C4-2B (cell line): ENCODE measurements at regions not wholly inside any gene's neighbourhood (a gene's known extent, or its start where the extent isn't known, plus 50 kb on each side); places are given as distances from the start of the nearest gene placed in this dataset.

Experiments used
- H3K27ac ChIP-seq: fragments of 450-650 bp; 2 replicates; pipeline ENCODE4 v1.5.1; 2017
- ZFX ChIP-seq: fragments of 450-650 bp; IDR thresholded peaks from 2 replicates; pipeline ENCODE4 v1.6.1; 2017
- TF ChIP-seq, protein P1 (sequence below): fragments of 450-650 bp; conservative IDR thresholded peaks from 2 replicates; pipeline ENCODE4 v1.5.1; 2017; ENCODE audit warnings: mild to moderate bottlenecking

- TF ChIP-seq, protein P1, sequence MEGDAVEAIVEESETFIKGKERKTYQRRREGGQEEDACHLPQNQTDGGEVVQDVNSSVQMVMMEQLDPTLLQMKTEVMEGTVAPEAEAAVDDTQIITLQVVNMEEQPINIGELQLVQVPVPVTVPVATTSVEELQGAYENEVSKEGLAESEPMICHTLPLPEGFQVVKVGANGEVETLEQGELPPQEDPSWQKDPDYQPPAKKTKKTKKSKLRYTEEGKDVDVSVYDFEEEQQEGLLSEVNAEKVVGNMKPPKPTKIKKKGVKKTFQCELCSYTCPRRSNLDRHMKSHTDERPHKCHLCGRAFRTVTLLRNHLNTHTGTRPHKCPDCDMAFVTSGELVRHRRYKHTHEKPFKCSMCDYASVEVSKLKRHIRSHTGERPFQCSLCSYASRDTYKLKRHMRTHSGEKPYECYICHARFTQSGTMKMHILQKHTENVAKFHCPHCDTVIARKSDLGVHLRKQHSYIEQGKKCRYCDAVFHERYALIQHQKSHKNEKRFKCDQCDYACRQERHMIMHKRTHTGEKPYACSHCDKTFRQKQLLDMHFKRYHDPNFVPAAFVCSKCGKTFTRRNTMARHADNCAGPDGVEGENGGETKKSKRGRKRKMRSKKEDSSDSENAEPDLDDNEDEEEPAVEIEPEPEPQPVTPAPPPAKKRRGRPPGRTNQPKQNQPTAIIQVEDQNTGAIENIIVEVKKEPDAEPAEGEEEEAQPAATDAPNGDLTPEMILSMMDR, result no peak
- no peak for TF ChIP-seq ZFX
- no peak overlapping the region for H3K27ac ChIP-seq
Measured at GRCh38 chr11:22432291-22433093, 94.3 kb downstream of the SLC17A6 start.

DNA sequence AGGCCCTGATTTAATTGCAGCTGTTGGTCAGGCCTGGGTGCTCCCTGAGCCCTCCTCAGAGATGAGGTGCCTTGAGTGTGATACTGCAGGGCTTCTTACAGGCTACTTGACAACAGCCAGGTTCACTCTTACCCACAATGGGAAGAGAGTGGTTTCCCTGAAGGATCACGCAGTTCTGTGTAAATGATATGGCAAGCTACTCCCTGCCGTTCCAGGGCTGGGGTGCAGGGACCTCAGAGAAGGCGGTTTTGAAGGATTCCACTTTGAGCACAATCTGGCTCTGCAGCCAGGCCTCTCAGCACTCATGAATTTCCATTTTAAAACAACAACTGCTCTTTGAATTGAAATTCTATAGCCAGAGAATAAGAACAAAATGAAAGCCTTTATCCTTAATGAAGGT is 92.9 kb downstream of the SLC17A6 start:
- no peak overlapping the region for H3K27ac ChIP-seq
- TF ChIP-seq, protein P1, result no peak
- TF ChIP-seq ZFX, result no peak

GRCh38 chr11:22430639-22431038 is 92.5 kb downstream of the SLC17A6 start:
- TF ChIP-seq, protein P1, result no peak
- no peak for TF ChIP-seq ZFX
- no peak overlapping the region for H3K27ac ChIP-seq

DNA sequence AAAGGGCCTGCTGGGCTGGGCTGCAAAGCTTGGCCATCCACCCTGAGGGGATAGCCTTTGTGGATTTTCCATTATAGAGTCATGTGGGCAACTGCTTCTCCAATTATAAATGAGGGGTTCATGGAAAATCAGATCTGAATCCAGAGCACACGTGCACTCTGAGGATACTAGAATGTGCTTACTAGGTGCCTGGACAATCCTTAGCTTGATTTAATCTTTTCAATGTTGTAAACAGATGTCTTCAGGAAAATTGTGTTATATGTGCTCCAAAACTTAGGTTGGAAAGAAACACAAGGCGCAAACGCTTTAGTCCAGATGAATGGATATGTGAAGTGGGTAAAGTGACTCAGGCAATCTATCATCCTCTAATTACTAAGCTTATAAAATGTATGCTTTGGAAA is 92.0 kb downstream of the SLC17A6 start:
- TF ChIP-seq, protein P1, result no peak
- TF ChIP-seq ZFX, result no peak

More for the DNA sequence above, 92.0 kb downstream of the SLC17A6 start:
- no peak overlapping the region for H3K27ac ChIP-seq
